Panc1 (cell line): ENCODE measurements at regions not wholly inside any gene's neighbourhood (a gene's known extent, or its start where the extent isn't known, plus 50 kb on each side); places are given as distances from the start of the nearest gene placed in this dataset.

ENCODE experiments used
- ATAC-seq: fragments of 200-7000 bp; cut with Tn5 transposase; 2 replicates; pipeline ENCODE4 v1.9.1; 2020; ENCODE audit warnings: mild to moderate bottlenecking, moderate library complexity
- BruUV-seq: library from RNA; stranded (reverse); fragments of 400-500 nt; replicated peaks from 2 replicates; lab custom pipeline; 2021; lab: Mats Ljungman, UMichigan
- CTCF ChIA-PET: fragments of 300-600 bp; sonication (Branson Sonifier 250); formaldehyde crosslinking; loops from one replicate; lab custom pipeline; 2022; ENCODE audit warnings: antibody characterized with exemption; lab: Charles Lee
- POLR2A ChIA-PET: fragments of 300-600 bp; sonication (Branson Sonifier 250); formaldehyde crosslinking; loops from one replicate; lab custom pipeline; 2022; ENCODE audit warnings: antibody characterized with exemption; lab: Charles Lee
- DNase-seq: peaks from one replicate; pipeline ENCODE4 v3.0.0-alpha.2; 2010; ENCODE audit warnings: low read depth, low spot score
- H3K27ac ChIP-seq: 2 replicates; pipeline ENCODE4 v1.5.1; 2011; ENCODE audit warnings: mild to moderate bottlenecking, low read length, inconsistent platforms
- H3K27me3 ChIP-seq: fragments of 200-500 bp; sonication (Bioruptor generic); 2 replicates; pipeline ENCODE4 v1.6.0; 2014; ENCODE audit warnings: low read length, inconsistent platforms; ENCODE audit not compliant: control insufficient read depth, insufficient read depth
- H3K36me3 ChIP-seq: fragments of 200-500 bp; sonication (Bioruptor generic); 2 replicates; pipeline ENCODE4 v1.5.1; 2014; ENCODE audit warnings: inconsistent platforms, mild to moderate bottlenecking, low read length, moderate library complexity; ENCODE audit not compliant: control insufficient read depth, insufficient read depth
- H3K4me1 ChIP-seq: 2 replicates; pipeline ENCODE4 v1.5.1; 2011; ENCODE audit warnings: inconsistent platforms, mild to moderate bottlenecking, low read length, moderate library complexity; ENCODE audit not compliant: control insufficient read depth, insufficient read depth
- H3K4me3 ChIP-seq, 2 experiments: 2 replicates each; pipeline ENCODE4 v1.5.1; 2011 to 2012; ENCODE audit warnings: low read depth in 2 of 2, low read length in 2 of 2, mild to moderate bottlenecking in 2 of 2, inconsistent platforms in 1 of 2, moderate library complexity in 1 of 2
- H3K9me3 ChIP-seq: fragments of 200-500 bp; sonication (Bioruptor generic); 2 replicates; pipeline ENCODE4 v1.5.1; 2014; ENCODE audit warnings: low read depth, mild to moderate bottlenecking, inconsistent platforms, low read length, moderate library complexity; ENCODE audit not compliant: control insufficient read depth, insufficient read depth
- POLR2AphosphoS5 ChIP-seq: IDR thresholded peaks from 2 replicates; pipeline ENCODE4 v1.6.1; 2012; ENCODE audit warnings: mild to moderate bottlenecking, low read depth, low read length, moderate library complexity
- SIN3A ChIP-seq: IDR thresholded peaks from 2 replicates; pipeline ENCODE4 v1.6.1; 2012; ENCODE audit warnings: low read depth, mild to moderate bottlenecking, low read length, moderate library complexity, borderline replicate concordance; ENCODE audit not compliant: insufficient read depth
- TCF7L2 ChIP-seq: IDR thresholded peaks from 2 replicates; pipeline ENCODE4 v1.6.1; 2011; ENCODE audit warnings: mild to moderate bottlenecking, low read depth, low read length, inconsistent platforms
- in situ Hi-C: cut with HindIII; loops from 2 replicates; pipeline ENCODE4 v1.10.0; 2016; ENCODE audit warnings: low sequenced_read_pairs, low pct_unique_long_range_greater_than_20kb
- intact Hi-C: fragments of 100-400 bp; cut with micrococcal nuclease; formaldehyde crosslinking; loops from one replicate; pipeline ENCODE4 v1.10.0; 2022; ENCODE audit not compliant: unreplicated experiment
- TF ChIP-seq, protein P1 (sequence below), 2 experiments: IDR thresholded peaks; 2 replicates each; pipeline ENCODE4 v1.6.1; 2011 to 2012; ENCODE audit warnings: low read depth in 2 of 2, control low read depth in 1 of 2, low read length in 1 of 2, mild to moderate bottlenecking in 1 of 2, moderate library complexity in 1 of 2; ENCODE audit not compliant: insufficient read depth in 1 of 2
- TF ChIP-seq, protein P2 (sequence below): fragments of 450-650 bp; IDR thresholded peaks from 2 replicates; pipeline ENCODE4 v1.5.1; 2017; ENCODE audit warnings: mild to moderate bottlenecking

DNA sequence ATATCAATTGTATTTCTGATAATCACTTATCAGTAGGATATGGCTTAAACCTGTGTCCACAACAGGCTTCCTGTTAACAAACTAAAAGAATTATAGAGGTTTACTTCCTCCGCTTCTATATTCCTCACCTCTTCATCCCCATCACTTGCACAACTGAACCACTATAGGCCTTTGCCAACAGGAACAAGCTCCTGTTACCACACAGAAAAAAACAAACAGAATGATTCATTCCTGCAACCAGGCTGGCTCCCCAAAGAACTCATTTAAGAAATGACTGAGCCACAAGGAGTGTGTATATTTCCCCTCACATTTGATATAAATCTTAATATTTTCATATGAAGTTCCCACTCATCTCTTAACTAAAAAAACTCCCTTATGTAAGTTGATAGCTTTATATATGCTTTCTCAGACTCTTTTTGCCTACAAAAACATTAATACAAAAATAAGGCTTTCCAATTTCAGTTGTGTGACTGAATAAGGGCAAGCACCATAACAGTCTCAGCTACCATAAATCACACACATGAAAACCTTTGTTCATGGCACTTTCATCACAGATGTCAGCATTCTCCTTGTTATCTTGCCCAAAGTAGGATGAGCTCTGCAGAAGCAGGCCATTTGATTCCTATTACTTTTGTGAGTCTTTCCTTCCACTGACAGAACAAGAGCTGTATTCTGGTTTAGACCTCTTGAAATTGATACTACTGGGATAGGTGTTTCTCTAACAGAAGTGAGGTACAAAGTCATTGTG, 366.8 kb downstream of the SLITRK1 start:
- ATAC-seq (no peak), DNase-seq (no peak)
- H3K4me3 ChIP-seq, result no peak overlapping the region
- in situ Hi-C loops, result no loop called here
- ChIA-PET CTCF (no interaction called here), POLR2A (no interaction called here)
- no peaks in the 10 kb centered on the region for H3K27me3 ChIP-seq
- H3K4me1 ChIP-seq, result no peaks in the 10 kb centered on the region
- no TSS peak for BruUV-seq
- no peaks in the 10 kb centered on the region for H3K9me3 ChIP-seq
- no peaks in the 10 kb centered on the region for H3K36me3 ChIP-seq
- intact Hi-C loops, result no loop called here
- no peak for TF ChIP-seq SIN3A
- TF ChIP-seq POLR2AphosphoS5, result no peak
- TF ChIP-seq, protein P1, sequence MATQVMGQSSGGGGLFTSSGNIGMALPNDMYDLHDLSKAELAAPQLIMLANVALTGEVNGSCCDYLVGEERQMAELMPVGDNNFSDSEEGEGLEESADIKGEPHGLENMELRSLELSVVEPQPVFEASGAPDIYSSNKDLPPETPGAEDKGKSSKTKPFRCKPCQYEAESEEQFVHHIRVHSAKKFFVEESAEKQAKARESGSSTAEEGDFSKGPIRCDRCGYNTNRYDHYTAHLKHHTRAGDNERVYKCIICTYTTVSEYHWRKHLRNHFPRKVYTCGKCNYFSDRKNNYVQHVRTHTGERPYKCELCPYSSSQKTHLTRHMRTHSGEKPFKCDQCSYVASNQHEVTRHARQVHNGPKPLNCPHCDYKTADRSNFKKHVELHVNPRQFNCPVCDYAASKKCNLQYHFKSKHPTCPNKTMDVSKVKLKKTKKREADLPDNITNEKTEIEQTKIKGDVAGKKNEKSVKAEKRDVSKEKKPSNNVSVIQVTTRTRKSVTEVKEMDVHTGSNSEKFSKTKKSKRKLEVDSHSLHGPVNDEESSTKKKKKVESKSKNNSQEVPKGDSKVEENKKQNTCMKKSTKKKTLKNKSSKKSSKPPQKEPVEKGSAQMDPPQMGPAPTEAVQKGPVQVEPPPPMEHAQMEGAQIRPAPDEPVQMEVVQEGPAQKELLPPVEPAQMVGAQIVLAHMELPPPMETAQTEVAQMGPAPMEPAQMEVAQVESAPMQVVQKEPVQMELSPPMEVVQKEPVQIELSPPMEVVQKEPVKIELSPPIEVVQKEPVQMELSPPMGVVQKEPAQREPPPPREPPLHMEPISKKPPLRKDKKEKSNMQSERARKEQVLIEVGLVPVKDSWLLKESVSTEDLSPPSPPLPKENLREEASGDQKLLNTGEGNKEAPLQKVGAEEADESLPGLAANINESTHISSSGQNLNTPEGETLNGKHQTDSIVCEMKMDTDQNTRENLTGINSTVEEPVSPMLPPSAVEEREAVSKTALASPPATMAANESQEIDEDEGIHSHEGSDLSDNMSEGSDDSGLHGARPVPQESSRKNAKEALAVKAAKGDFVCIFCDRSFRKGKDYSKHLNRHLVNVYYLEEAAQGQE (IDR thresholded peaks at IDR 0.05; ENCODE audit: insufficient read depth in 1 of 2, low read depth in 2 of 2, low read length in 1 of 2), result no peak
- TF ChIP-seq, protein P2, sequence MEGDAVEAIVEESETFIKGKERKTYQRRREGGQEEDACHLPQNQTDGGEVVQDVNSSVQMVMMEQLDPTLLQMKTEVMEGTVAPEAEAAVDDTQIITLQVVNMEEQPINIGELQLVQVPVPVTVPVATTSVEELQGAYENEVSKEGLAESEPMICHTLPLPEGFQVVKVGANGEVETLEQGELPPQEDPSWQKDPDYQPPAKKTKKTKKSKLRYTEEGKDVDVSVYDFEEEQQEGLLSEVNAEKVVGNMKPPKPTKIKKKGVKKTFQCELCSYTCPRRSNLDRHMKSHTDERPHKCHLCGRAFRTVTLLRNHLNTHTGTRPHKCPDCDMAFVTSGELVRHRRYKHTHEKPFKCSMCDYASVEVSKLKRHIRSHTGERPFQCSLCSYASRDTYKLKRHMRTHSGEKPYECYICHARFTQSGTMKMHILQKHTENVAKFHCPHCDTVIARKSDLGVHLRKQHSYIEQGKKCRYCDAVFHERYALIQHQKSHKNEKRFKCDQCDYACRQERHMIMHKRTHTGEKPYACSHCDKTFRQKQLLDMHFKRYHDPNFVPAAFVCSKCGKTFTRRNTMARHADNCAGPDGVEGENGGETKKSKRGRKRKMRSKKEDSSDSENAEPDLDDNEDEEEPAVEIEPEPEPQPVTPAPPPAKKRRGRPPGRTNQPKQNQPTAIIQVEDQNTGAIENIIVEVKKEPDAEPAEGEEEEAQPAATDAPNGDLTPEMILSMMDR, result no peak
- no peak for TF ChIP-seq TCF7L2
- H3K27ac ChIP-seq, result no peak overlapping the region

DNA sequence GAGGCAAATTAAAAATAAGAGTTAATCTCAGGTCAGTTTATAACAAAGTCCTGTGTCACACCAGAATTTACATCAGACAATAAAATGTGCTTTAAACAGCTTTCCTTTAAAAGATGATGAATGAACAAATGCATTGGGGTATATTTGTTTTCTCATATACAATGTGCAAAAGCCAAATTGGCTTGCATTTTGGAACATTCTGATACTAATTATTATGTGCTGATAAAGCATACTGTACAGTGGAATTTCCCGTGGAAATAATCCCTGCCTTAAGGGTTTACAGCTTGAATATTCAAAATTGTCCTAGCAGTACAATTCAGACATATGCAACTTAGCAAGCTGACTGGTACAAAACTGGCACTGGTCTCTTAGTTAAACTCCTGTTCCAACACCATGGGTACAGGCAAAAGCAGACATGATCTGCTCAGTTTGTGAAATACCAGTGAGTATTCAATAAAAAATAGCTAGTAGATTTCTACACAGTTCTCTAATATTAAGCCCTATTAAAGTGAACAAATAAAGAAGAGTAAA, 373.4 kb downstream of the SLITRK1 start:
- no peak overlapping the region for H3K4me3 ChIP-seq
- TF ChIP-seq TCF7L2, result no peak
- TF ChIP-seq, protein P2, result no peak
- TF ChIP-seq POLR2AphosphoS5, result no peak
- no peak for TF ChIP-seq SIN3A
- TF ChIP-seq, protein P1 (IDR thresholded peaks at IDR 0.05; ENCODE audit: insufficient read depth in 1 of 2, low read depth in 2 of 2, low read length in 1 of 2), result no peak
- no TSS peak for BruUV-seq
- no peaks in the 10 kb centered on the region for H3K27me3 ChIP-seq
- H3K36me3 ChIP-seq, result no peaks in the 10 kb centered on the region
- POLR2A ChIA-PET, result no interaction called here
- H3K9me3 ChIP-seq, result no peaks in the 10 kb centered on the region
- ATAC-seq (no peak), DNase-seq (no peak)
- H3K27ac ChIP-seq, result no peak overlapping the region
- no peaks in the 10 kb centered on the region for H3K4me1 ChIP-seq
- CTCF ChIA-PET, result no interaction called here
- in situ Hi-C loops, result no loop called here
- intact Hi-C loops, result no loop called here
